NCI-H526 treated with DMSO at 0.1 percent for 48 hours (cell line): ENCODE measurements at regions not wholly inside any gene's neighbourhood (a gene's known extent, or its start where the extent isn't known, plus 50 kb on each side); places are given as distances from the start of the nearest gene placed in this dataset.

Source experiments
- DNase-seq: peaks from one replicate; lab custom pipeline; 2025; lab: John Stamatoyannopoulos, UW

GRCh38 chr14:53545217-53545616 is 392.1 kb upstream of the DDHD1 start:
- no peak for DNase-seq

DNA sequence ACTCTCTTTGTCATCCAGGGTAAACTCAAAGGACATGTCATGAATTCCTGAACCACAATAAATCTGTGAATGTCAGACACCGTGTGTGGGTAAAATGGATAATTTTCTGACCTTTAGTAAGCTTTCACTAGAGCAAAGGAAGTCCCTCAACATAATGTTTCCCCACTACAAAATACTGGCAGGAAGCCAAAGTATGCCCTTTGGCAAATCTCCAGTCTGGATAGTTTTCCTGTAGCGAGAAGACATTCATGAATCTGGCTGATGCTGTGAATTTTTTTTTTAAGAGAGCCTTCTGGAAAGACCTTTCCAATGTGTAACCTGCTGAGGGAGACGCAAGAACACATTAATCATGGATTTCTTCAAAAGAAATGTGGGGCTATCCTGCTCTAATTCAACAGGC is 389.6 kb upstream of the DDHD1 start:
- no peak for DNase-seq

DNA sequence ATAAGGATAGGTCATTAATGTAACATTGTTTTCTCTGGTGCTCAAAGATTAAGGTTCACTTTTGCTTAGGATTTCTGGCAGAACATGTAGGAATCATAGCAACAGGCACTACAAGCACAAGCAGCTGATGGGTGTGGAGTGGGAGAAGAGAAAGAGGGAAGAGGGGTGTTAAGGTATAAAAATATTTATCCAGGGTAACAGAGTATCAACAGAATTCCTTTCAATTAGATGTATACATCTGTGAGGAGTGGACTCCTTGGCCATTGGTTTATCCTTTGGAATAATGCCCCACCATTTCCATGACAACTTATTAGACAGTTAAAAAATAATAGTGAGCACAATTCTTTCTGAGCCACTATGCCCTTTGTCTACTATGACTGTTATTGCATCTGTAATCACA is 388.3 kb upstream of the DDHD1 start:
- no peak for DNase-seq

- DNase-seq, result peak; percentile 59
These were observed 386.5 kb upstream of the DDHD1 start for GRCh38 chr14:53539489-53540126.

DNA sequence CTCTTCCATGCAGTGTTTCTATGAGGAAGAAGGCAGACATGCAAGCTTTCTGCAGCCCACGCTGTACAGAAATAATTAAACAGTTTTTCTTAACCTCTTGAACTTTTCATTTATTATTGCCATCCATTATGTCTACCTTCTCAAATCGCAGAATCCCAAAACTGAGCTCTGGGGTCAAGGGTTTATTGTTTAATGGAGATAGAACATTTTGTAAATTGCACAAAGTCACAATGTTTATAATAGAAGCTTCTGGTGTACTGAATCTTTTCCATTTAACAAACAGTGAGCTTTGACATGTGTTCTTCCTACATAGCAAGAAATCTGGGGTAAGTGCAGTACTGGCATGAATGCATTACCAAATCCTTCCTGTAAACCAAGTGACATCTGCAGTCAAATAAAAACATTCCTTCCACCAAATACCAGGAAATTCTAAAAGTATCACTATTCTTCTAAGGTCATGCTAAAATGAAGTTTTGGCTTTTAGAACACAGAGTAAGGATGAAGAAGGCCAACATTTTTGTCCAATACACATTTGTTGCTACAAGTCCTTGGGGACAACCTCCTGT is 385.3 kb upstream of the DDHD1 start:
- no peak for DNase-seq

DNA sequence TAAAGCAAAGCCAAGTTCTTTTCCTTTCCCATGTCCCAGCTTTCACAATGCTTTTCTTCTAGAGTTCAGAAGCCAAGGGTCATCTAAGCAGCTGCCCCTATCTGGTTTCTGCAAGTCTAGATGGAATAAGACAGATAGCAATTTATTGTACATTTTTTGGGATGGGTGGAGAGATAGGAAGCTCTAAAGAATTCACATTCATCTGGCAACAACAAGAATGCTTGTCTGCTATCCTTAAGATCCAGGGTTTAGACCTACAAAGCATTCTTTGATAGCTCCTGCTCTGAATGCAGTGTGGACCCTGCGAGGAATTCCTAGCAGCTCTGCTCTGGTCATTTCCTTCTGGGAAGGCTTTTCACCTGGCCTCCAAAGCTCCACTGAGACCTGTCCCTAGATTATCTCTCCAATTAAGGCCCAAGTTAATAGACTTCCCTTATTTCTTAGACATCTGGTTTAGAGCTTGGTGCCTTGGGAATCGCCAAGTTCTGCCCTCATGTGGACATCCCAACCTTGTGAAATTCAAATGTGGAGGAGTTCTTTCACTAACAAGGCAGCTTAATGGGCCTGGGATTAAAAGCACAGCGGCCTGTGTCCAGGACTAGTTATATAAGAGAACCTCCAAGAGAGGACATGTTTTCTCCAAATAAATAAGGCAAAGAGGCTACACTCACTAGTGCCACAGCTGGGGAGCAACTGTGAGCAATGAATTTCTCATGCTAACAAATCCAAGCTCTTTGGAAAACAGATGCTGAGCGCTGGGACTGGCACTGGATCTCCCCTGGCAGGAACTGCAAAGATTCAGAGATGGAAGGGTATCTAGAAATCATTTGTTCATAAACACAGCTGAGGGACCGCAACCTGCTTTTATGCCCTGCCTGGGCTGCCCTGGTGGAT is 384.5 kb upstream of the DDHD1 start:
- no peak for DNase-seq

DNA sequence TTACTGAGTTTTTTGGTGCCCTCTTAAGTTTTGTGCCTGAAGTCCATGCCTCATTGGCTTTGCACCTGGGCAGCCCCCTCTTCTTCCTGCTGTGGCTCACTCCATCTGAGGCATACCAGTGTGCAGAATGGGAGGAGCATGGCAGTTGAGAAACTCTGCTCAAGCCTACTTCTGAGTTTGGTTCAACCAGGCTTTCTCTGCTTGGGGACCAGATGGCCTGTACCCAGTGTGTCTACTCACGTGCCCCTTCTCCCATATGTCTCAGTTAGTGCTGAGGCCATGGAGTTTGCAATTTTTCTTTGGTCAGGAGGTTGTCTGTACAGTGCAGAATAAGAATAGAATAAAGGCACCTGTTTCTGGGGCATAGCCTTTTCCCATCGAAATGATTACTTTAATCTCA is 383.3 kb upstream of the DDHD1 start:
- DNase-seq, result no peak

- no peak for DNase-seq
These were observed 381.7 kb upstream of the DDHD1 start for GRCh38 chr14:53534841-53535240.

- no peak for DNase-seq
These were observed 380.4 kb upstream of the DDHD1 start for GRCh38 chr14:53533384-53533970.

DNA sequence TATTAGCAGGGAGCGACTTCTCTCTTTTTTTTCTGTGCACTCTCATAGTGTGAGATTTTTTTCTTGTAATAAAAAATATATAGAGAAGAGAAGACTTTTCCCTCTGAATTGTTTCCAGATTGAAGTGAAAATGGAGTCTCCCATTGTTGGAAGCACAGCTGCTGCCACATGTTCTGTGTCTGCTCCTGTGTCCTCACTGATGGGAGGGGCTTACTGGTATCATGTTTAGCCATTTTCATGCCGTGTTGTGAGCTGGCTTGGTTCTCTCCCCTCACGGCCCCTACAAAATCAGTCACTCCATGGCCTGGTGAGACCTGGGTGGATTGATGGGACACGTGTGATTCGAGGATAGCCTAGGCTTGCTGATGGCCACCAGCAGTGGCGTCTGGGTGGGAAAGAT is 379.7 kb upstream of the DDHD1 start:
- DNase-seq, result no peak

GRCh38 chr14:53531730-53532129 is 378.6 kb upstream of the DDHD1 start:
- DNase-seq, result no peak

GRCh38 chr14:53531156-53531555 is 378.0 kb upstream of the DDHD1 start:
- no peak for DNase-seq

GRCh38 chr14:53529519-53529918 is 376.4 kb upstream of the DDHD1 start:
- DNase-seq, result no peak

- no peak for DNase-seq
These were observed 375.1 kb upstream of the DDHD1 start for GRCh38 chr14:53528185-53528671.

DNA sequence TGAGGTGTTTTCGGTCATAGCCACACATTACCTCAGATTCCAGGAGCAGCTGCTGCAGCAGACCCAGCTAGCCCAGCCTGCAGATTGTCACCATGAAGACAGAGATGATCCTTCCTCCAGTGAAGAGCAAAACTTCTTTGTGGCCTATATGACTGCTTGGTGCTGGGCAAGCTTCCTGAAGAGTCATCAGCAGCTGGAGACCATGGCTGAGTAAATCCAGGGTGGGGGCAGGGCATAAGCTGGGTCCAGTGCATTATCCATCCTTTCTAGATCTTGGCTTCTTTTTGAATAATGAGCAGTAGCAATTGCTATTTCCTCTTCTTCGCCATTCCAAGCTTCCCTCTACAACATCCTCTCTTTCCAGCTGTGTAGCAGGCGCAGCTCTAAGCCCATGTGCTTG is 373.1 kb upstream of the DDHD1 start:
- DNase-seq, result no peak

DNA sequence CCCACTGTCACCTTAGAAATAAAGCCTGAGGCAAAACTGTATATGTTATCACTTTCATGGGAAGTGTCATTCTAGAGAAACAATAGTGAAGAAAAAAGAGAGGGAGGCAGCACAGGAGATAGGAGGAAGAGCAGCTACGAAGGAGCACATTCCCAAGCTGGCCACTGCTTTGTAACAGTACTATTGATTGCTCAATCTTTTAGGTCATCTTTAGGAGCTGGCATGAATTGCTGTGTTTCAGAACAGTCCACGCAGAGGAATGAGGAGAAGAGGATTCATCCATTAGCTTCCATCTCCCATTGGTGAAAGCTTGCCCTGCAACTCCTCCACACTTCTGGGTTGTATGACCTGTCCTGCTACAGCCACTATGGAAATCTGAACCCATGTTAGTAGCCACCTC is 372.5 kb upstream of the DDHD1 start:
- DNase-seq, result no peak

- DNase-seq, result no peak
These were observed 371.3 kb upstream of the DDHD1 start for GRCh38 chr14:53524391-53524790.

DNA sequence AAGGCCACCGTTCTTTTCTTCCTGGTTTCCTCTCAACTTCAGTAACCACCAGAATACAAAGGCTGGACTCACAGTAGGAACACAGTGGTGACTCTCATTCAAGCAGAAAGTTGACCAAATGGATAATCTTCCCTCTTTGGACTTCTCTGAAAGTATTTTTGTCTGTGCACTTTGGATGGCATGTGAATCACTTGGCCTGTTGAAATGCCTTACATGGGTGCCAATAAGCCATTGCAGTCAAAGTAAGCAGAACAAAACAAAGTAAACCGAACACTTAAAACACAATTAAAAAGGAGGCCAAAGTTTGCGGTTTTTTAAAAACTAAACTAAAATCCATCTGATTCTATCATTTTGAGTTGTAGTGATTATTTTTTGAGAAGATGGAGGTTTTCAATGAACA is 370.1 kb upstream of the DDHD1 start:
- DNase-seq, result no peak

- DNase-seq, result no peak
These were observed 367.2 kb upstream of the DDHD1 start for GRCh38 chr14:53520078-53520928.

DNA sequence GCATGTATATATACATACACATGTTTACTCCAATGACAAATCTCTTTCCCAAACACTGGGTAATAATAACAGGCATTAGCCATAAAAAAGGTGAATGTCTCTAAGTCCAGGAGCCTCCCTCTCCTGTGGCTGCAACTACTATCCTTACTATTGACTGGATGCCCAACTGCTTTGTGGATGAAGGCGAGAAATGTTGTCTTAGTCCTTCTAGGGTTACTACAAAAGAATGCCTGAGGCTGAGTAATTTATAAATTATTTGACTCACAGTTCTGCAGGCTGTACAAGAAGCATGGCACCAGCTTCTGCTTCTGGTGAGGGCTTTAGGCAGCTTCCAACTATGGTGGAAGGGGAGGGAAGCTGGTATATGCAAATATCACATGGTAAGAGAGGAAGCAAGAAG is 366.0 kb upstream of the DDHD1 start:
- DNase-seq, result no peak

- DNase-seq, result no peak
These were observed 364.3 kb upstream of the DDHD1 start for GRCh38 chr14:53517270-53517960.
